ENCODE measurements at regions not wholly inside any gene's neighbourhood (a gene's known extent, or its start where the extent isn't known, plus 50 kb on each side); places are given as distances from the start of the nearest gene placed in this dataset.

- no peaks in the 10 kb centered on the region for H3F3A ChIP-seq (replicated peaks; ENCODE audit: low read depth)
- no peak overlapping the region for H3K27ac Mint-ChIP-seq
- ATAC-seq: peak; percentile 38; the same call in 2 of the 3 replicates
- H3K4me2 ChIP-seq: no peak overlapping the region
- peaks cover 5% of the 10 kb centered on the region; the same call in 1 of the 2 replicates for H3K4me1 ChIP-seq (ENCODE audit: insufficient read depth)
- no peaks in the 10 kb centered on the region for H3K27me3 ChIP-seq (ENCODE audit: insufficient read depth)
- H3K36me3 Mint-ChIP-seq (ENCODE audit: low read depth): no peaks in the 10 kb centered on the region
- no peaks in the 10 kb centered on the region for H3K36me3 ChIP-seq (ENCODE audit: insufficient read depth)
- no peaks in the 10 kb centered on the region for H3K9me3 Mint-ChIP-seq
- H3K79me2 ChIP-seq (replicated peaks; ENCODE audit: insufficient read depth): no peaks in the 10 kb centered on the region
- no peaks in the 10 kb centered on the region for H3K9me2 ChIP-seq (ENCODE audit: insufficient read depth)
- TF ChIP-seq REST (IDR thresholded peaks at IDR 0.05; ENCODE audit: unreplicated experiment) (peak; percentile 94), JUNB (IDR thresholded peaks at IDR 0.05; ENCODE audit: unreplicated experiment) (no peak)
- H2AFZ ChIP-seq: no peak overlapping the region
- DNase-seq (ENCODE audit: low spot score): peak; percentile 83
- no peak overlapping the region for H3K27ac ChIP-seq (ENCODE audit: low read depth)
- H3K4me3 ChIP-seq: no peak overlapping the region
- H4K20me1 ChIP-seq (replicated peaks; ENCODE audit: insufficient read depth): no peaks in the 10 kb centered on the region
- no peak overlapping the region for H3K4me3 Mint-ChIP-seq
- no peaks in the 10 kb centered on the region for H3K27me3 Mint-ChIP-seq (ENCODE audit: insufficient read depth, low read depth, poor library complexity)
- H3K4me1 Mint-ChIP-seq: peaks cover 8% of the 10 kb centered on the region
Observed at GRCh38 chr1:209150114-209150513, 433.4 kb upstream of the CAMK1G start.

GRCh38 chr1:209153411-209153810 lies 430.1 kb upstream of the CAMK1G start:
- H3K27me3 ChIP-seq (ENCODE audit: insufficient read depth): no peaks in the 10 kb centered on the region
- H3K27ac Mint-ChIP-seq: no peak overlapping the region
- H2AFZ ChIP-seq: no peak overlapping the region
- ATAC-seq (no peak), DNase-seq (ENCODE audit: low spot score) (no peak)
- H3F3A ChIP-seq (replicated peaks; ENCODE audit: low read depth): peaks cover 6% of the 10 kb centered on the region; the same call in 1 of the 2 replicates
- no peak overlapping the region for H3K27ac ChIP-seq (ENCODE audit: low read depth)
- peaks cover 33% of the 10 kb centered on the region for H3K4me1 ChIP-seq (ENCODE audit: insufficient read depth)
- H3K9me3 Mint-ChIP-seq: no peaks in the 10 kb centered on the region
- no peaks in the 10 kb centered on the region for H3K36me3 ChIP-seq (ENCODE audit: insufficient read depth)
- H3K36me3 Mint-ChIP-seq (ENCODE audit: low read depth): no peaks in the 10 kb centered on the region
- H3K9me2 ChIP-seq (ENCODE audit: insufficient read depth): no peaks in the 10 kb centered on the region
- no peak overlapping the region for H3K4me3 ChIP-seq
- no peaks in the 10 kb centered on the region for H3K79me2 ChIP-seq (replicated peaks; ENCODE audit: insufficient read depth)
- TF ChIP-seq EZH2 (IDR thresholded peaks at IDR 0.05; ENCODE audit: low read depth, unreplicated experiment) (no peak), REST (IDR thresholded peaks at IDR 0.05; ENCODE audit: unreplicated experiment) (no peak), JUNB (IDR thresholded peaks at IDR 0.05; ENCODE audit: unreplicated experiment) (no peak), CREB1 (CRISPR knock-in tag; IDR thresholded peaks at IDR 0.05; ENCODE audit: low read depth) (no peak)
- TF ChIP-seq, protein P1, sequence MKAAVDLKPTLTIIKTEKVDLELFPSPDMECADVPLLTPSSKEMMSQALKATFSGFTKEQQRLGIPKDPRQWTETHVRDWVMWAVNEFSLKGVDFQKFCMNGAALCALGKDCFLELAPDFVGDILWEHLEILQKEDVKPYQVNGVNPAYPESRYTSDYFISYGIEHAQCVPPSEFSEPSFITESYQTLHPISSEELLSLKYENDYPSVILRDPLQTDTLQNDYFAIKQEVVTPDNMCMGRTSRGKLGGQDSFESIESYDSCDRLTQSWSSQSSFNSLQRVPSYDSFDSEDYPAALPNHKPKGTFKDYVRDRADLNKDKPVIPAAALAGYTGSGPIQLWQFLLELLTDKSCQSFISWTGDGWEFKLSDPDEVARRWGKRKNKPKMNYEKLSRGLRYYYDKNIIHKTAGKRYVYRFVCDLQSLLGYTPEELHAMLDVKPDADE (IDR thresholded peaks at IDR 0.05): no peak
- TF ChIP-seq, protein P2, sequence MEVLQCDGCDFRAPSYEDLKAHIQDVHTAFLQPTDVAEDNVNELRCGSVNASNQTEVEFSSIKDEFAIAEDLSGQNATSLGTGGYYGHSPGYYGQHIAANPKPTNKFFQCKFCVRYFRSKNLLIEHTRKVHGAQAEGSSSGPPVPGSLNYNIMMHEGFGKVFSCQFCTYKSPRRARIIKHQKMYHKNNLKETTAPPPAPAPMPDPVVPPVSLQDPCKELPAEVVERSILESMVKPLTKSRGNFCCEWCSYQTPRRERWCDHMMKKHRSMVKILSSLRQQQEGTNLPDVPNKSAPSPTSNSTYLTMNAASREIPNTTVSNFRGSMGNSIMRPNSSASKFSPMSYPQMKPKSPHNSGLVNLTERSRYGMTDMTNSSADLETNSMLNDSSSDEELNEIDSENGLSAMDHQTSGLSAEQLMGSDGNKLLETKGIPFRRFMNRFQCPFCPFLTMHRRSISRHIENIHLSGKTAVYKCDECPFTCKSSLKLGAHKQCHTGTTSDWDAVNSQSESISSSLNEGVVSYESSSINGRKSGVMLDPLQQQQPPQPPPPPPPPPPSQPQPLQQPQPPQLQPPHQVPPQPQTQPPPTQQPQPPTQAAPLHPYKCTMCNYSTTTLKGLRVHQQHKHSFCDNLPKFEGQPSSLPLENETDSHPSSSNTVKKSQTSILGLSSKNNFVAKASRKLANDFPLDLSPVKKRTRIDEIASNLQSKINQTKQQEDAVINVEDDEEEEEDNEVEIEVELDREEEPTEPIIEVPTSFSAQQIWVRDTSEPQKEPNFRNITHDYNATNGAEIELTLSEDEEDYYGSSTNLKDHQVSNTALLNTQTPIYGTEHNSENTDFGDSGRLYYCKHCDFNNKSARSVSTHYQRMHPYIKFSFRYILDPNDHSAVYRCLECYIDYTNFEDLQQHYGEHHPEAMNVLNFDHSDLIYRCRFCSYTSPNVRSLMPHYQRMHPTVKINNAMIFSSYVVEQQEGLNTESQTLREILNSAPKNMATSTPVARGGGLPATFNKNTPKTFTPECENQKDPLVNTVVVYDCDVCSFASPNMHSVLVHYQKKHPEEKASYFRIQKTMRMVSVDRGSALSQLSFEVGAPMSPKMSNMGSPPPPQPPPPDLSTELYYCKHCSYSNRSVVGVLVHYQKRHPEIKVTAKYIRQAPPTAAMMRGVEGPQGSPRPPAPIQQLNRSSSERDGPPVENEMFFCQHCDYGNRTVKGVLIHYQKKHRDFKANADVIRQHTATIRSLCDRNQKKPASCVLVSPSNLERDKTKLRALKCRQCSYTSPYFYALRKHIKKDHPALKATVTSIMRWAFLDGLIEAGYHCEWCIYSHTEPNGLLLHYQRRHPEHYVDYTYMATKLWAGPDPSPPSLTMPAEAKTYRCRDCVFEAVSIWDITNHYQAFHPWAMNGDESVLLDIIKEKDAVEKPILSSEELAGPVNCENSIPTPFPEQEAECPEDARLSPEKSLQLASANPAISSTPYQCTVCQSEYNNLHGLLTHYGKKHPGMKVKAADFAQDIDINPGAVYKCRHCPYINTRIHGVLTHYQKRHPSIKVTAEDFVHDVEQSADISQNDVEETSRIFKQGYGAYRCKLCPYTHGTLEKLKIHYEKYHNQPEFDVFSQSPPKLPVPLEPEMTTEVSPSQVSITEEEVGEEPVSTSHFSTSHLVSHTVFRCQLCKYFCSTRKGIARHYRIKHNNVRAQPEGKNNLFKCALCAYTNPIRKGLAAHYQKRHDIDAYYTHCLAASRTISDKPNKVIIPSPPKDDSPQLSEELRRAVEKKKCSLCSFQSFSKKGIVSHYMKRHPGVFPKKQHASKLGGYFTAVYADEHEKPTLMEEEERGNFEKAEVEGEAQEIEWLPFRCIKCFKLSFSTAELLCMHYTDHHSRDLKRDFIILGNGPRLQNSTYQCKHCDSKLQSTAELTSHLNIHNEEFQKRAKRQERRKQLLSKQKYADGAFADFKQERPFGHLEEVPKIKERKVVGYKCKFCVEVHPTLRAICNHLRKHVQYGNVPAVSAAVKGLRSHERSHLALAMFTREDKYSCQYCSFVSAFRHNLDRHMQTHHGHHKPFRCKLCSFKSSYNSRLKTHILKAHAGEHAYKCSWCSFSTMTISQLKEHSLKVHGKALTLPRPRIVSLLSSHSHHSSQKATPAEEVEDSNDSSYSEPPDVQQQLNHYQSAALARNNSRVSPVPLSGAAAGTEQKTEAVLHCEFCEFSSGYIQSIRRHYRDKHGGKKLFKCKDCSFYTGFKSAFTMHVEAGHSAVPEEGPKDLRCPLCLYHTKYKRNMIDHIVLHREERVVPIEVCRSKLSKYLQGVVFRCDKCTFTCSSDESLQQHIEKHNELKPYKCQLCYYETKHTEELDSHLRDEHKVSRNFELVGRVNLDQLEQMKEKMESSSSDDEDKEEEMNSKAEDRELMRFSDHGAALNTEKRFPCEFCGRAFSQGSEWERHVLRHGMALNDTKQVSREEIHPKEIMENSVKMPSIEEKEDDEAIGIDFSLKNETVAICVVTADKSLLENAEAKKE (CRISPR knock-in tag; IDR thresholded peaks at IDR 0.05): no peak
- peaks cover 37% of the 10 kb centered on the region for H3K4me1 Mint-ChIP-seq
- no peaks in the 10 kb centered on the region for H3K27me3 Mint-ChIP-seq (ENCODE audit: insufficient read depth, low read depth, poor library complexity)
- no peak overlapping the region for H3K4me3 Mint-ChIP-seq
- H4K20me1 ChIP-seq (replicated peaks; ENCODE audit: insufficient read depth): no peaks in the 10 kb centered on the region
- no peak overlapping the region for H3K4me2 ChIP-seq

Data from GM23338 (cell line).